Renal pelvis (tissue), 1 donor: ENCODE measurements at regions not wholly inside any gene's neighbourhood (a gene's known extent, or its start where the extent isn't known, plus 50 kb on each side); places are given as distances from the start of the nearest gene placed in this dataset.

ENCODE experiments used
- DNase-seq: peaks from one replicate; pipeline ENCODE4 v3.0.0-alpha.2; 2013

DNA sequence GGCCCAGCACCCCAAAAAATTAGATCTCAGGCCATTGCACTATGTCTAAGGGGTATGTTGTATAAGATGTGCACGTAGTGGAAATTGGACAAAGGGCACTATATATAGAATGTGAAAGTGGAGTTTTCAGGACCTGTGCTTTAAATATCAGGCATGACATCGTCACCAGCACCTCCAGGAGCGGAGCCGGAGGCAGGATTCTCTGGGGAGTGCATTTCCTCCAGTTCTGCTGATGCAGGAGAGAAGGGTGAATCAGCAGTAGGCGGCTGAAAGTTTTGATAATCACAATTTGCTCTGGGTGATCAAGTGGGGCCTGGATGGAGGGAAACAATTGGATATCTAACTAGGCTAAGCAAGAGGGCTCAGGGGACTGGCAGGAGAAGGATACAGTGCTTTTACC, 69.1 kb upstream of the NTM start:
- DNase-seq = no peak

DNA sequence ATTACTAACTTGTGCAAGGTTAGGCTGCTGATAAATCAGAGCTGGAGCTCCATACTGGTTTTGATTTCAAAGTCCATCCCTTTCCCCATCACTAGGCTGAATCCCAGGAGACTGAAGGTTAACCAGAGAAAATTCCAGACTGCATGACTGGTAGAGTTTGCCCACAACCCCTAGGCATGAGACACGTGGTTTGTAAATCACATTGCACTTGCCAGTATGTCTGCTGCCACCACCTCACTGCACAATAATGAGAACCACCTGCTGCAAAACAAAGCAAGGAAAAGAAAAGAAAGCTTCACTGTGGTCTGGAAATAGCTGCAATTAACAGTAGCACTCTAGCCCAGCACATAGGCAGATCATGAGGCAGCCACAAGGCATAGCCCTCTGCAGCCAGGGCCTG, 67.6 kb upstream of the NTM start:
- no peak for DNase-seq

DNA sequence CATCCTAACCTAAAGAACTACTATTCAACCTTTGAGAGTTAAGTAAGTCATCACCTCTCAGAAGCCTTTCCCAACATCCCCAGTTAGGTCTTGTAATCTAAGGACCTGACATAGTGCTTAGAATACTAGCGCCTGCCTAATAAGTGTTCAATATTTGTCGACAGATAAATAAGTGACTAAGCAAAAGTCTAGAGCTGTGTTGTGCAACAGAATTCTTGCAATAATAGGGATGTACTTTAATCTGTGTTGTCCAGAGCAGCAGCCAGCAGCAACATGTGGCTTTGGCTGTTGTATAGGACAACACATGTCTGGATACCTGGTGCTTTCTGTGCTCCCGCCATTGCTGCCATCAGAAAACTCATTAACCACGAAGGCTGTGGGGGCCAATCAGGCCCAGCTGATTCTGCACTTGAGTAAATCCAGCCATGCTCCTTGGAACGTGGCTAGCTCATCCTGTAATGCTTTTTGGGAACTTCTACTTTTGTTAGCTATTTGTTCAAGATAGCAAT, 66.8 kb upstream of the NTM start:
- DNase-seq = no peak

DNA sequence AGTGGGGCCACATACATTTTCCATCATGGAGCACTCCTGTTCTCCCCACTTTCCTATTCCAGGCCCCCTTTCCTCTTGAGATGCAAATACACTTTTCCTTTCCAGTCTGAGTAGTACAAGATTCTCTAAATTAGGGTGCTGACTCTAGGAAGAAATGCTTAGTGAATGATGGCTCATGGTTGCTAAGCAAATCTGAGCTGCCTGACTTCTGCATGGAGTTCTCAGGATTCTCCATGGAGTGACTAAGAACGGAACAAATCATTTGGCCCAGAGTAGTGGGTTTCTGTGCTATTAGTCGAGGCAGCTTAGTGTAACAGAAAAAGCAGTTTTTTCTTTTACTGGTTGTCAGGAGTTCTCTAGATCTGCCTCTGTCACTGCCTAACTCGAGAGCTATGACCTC, 65.4 kb upstream of the NTM start:
- DNase-seq = no peak

DNA sequence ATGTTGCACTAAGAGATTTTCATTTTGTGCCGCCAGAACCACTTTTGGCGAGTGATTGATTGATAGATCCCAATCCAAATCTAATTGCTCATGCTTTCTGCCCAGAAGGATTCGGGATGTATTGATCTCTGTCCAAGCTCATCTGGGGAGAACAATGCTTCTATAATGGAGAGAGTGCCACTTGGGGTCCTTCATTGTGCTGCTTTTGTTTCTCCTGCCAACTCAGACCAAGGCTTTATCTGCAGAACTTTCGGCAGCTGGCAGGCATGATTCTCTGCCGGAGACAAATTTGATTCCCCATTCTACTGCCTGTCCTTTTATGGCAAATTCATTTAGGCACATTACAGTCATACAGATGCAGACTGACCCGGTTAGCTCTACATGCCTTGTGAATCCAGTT, 62.9 kb upstream of the NTM start:
- DNase-seq = no peak

DNA sequence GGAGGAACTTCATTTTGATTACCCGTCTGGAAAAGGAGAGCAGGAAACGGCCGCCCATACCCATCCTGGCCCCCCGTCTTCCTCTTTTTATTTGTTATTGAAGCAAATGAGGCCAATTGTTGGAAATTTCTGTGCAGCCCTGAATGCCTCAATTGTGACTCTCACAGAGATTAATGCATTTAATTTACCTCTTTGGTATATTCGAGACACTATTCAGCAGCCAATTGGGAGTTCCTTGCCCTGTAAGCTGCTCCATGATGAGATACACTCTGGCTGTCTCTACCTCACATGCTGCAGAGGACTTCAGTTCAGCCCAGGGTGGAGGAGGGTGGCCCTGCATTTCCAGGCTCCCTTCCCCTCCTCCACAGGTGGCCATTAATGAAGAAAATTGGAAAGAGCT, 60.6 kb upstream of the NTM start:
- no peak for DNase-seq

DNA sequence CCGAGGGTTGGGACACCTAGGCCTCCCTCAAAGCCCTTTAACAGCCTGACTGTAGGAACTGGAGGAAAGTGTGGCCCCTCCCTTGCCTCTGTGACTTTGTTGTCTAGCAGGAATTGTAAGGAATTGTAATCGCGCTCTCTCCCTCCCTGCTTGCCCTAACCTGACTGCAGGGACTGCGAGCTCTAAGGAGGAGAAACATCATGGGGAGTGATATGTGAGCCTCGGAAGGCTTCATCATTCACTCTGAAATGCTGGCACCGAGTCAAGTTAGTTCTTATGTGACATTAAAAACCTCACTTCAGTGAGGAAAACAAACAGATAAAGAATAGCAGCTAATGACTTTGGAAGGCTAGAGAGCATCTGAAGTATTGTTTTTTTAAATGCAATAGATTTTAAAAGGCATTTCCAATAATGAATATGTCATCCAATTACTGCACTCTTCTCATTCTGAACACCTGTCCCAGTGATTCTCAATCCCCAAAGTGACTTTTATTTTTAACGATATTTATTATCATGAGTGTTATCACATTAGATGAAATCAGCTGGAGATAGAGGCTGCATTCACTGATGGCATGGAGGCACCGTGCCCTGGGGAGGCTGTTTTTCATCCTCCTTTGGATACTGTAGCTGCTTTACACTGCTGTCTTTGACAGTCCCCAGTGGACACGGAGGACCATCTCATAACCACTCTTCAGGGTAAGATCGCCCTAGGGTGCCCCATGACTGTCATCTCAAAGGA, 58.5 kb upstream of the NTM start:
- peak; percentile 55 for DNase-seq
